ENCODE measurements at regions not wholly inside any gene's neighbourhood (a gene's known extent, or its start where the extent isn't known, plus 50 kb on each side); places are given as distances from the start of the nearest gene placed in this dataset.

DNA sequence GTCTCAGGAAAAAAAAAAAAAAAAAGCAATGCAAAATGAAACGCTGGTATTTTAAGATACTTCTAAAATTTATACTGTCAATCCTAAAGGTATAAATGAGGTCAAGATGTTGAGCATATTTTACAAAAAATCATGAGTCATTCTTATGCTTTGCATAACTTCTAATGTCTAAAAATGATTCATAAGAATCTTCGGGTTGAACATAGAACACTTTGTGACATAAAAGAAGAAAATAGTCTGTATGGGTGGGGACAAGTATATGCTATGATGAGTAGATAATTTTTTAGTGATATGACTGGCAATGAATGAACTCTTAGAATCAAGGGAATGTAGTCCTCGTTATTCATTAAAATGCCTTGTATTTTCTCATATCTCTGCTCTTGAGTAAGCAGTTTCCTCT is 416.9 kb upstream of the USP24 start:
- 91% methylated on average over 2 of the region's 3 CpGs; no CpG with 5 or more reads in 1 of the 2 experiments for WGBS, 2 experiments (ENCODE audit: extremely low coverage in 1 of 2, insufficient coverage in 1 of 2, insufficient read length in 1 of 2, insufficient replicate concordance in 2 of 2, low coverage in 1 of 2, low lambda C conversion rate in 2 of 2, missing lambda C conversion rate in 1 of 2)
- H2BK12ac ChIP-seq (ENCODE audit: low read depth, low read length), result no peak overlapping the region
- DNase-seq (ENCODE audit: low read depth in 1 of 2, low spot score in 2 of 2) (no peak), FAIRE-seq (no peak)
- H4K20me1 ChIP-seq (replicated peaks in 1 of 2; ENCODE audit: control insufficient read depth in 1 of 2, insufficient read depth in 2 of 2, low read length in 2 of 2), result no peaks in the 10 kb centered on the region
- ChIA-PET POLR2A (ENCODE audit: partially characterized antibody) (no interaction called here), CTCF (ENCODE audit: partially characterized antibody) (interaction anchor here (1.1 kb wide), 1 partner anchor 25 kb away, joined by 3 read pairs; no protein-coding TSS in a partner anchor)
- no peak overlapping the region for H3K4me3 ChIP-seq (ENCODE audit: extremely low read depth in 1 of 4, insufficient read depth in 2 of 4, low read depth in 3 of 4, low read length in 4 of 4)
- no peaks in the 10 kb centered on the region for H3K9me3 ChIP-seq (ENCODE audit: insufficient read depth in 2 of 2, low read depth in 1 of 2, low read length in 1 of 2)
- no peaks in the 10 kb centered on the region for H3K36me3 ChIP-seq (ENCODE audit: control insufficient read depth in 2 of 4, insufficient read depth in 4 of 4, low read length in 3 of 4)
- H3K4ac ChIP-seq (replicated peaks; ENCODE audit: insufficient read length, low read depth, low read length), result no peak overlapping the region
- H3K27ac ChIP-seq (ENCODE audit: low read depth, low read length), result no peak overlapping the region
- no peak overlapping the region for H2BK20ac ChIP-seq (ENCODE audit: low read length)
- TF ChIP-seq EGR1 (IDR thresholded peaks at IDR 0.05; ENCODE audit: borderline replicate concordance, low read depth, low read length), result no peak
- TF ChIP-seq, protein P1, sequence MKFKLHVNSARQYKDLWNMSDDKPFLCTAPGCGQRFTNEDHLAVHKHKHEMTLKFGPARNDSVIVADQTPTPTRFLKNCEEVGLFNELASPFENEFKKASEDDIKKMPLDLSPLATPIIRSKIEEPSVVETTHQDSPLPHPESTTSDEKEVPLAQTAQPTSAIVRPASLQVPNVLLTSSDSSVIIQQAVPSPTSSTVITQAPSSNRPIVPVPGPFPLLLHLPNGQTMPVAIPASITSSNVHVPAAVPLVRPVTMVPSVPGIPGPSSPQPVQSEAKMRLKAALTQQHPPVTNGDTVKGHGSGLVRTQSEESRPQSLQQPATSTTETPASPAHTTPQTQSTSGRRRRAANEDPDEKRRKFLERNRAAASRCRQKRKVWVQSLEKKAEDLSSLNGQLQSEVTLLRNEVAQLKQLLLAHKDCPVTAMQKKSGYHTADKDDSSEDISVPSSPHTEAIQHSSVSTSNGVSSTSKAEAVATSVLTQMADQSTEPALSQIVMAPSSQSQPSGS (IDR thresholded peaks at IDR 0.05; ENCODE audit: low read length), result no peak
- TF ChIP-seq EZH2 (IDR thresholded peaks at IDR 0.05; ENCODE audit: low read depth, low read length, severe bottlenecking), result no peak
- no peak for TF ChIP-seq CHD2 (IDR thresholded peaks at IDR 0.05; ENCODE audit: low read length)
- no peak for TF ChIP-seq TEAD4 (IDR thresholded peaks at IDR 0.05; ENCODE audit: low read depth, low read length)
- H2BK5ac ChIP-seq (ENCODE audit: low read depth, low read length), result no peak overlapping the region
- no peak overlapping the region for H4K8ac ChIP-seq (ENCODE audit: extremely low read depth, insufficient read depth, low read length)
- no peaks in the 10 kb centered on the region for H3K27me3 ChIP-seq (replicated peaks in 1 of 4; ENCODE audit: control insufficient read depth in 3 of 4, extremely low read depth in 1 of 4, insufficient read depth in 3 of 4, low read length in 3 of 4)
- H3K79me2 ChIP-seq (ENCODE audit: control insufficient read depth in 1 of 2, insufficient read depth in 2 of 2, low read length in 2 of 2), result no peaks in the 10 kb centered on the region
- H2BK120ac ChIP-seq (replicated peaks; ENCODE audit: low read depth, low read length), result no peak overlapping the region
- H3K4me1 ChIP-seq (replicated peaks in 1 of 4; ENCODE audit: control insufficient read depth in 3 of 4, insufficient read depth in 4 of 4, low read length in 3 of 4), result peaks cover 0 to 2% (median 0%) of the 10 kb centered on the region in 4 experiments; a peak in 1 of 7 replicates
- H2AFZ ChIP-seq (ENCODE audit: low read length), result no peak overlapping the region
- H4K91ac ChIP-seq (replicated peaks; ENCODE audit: insufficient read length, low read length), result no peak overlapping the region
- no peak overlapping the region for H2BK15ac ChIP-seq (ENCODE audit: low read length)
- H3K23ac ChIP-seq (ENCODE audit: insufficient read length), result no peak overlapping the region
- no peak overlapping the region for H4K5ac ChIP-seq (ENCODE audit: insufficient read length, low read depth, low read length)
- H3K18ac ChIP-seq (ENCODE audit: extremely low read depth, low read length), result no peak overlapping the region
- no peak overlapping the region for H3K56ac ChIP-seq (replicated peaks; ENCODE audit: insufficient read length, low read depth, low read length)
- H3K79me1 ChIP-seq (ENCODE audit: low read depth, low read length), result no peaks in the 10 kb centered on the region
- no peak overlapping the region for H3K4me2 ChIP-seq (ENCODE audit: insufficient read depth in 1 of 2, low read depth in 2 of 2, low read length in 2 of 2)
- H3K23me2 ChIP-seq (ENCODE audit: low read depth, low read length), result no peaks in the 10 kb centered on the region
- no peak overlapping the region for H2AK5ac ChIP-seq (ENCODE audit: low read depth, low read length)
- H3K14ac ChIP-seq (ENCODE audit: insufficient read length), result no peak overlapping the region
- no peak overlapping the region for H3K9ac ChIP-seq (replicated peaks in 1 of 4; ENCODE audit: extremely low read depth in 1 of 4, low read depth in 3 of 4, low read length in 3 of 4)
